GM12872 (cell line): ENCODE measurements at regions not wholly inside any gene's neighbourhood (a gene's known extent, or its start where the extent isn't known, plus 50 kb on each side); places are given as distances from the start of the nearest gene placed in this dataset.

ENCODE experiments used
- CTCF ChIP-seq: IDR thresholded peaks from 3 replicates; pipeline ENCODE4 v1.5.1; 2011; ENCODE audit warnings: low read depth, mild to moderate bottlenecking, low read length, moderate library complexity; ENCODE audit not compliant: insufficient read depth

GRCh38 chr5:173495225-173495904 lies 121.1 kb downstream of the BOD1 start:
- no peak for TF ChIP-seq CTCF

- no peak for TF ChIP-seq CTCF
Observed at GRCh38 chr5:173494446-173494845, 122.0 kb downstream of the BOD1 start.

GRCh38 chr5:173493846-173494245 lies 122.6 kb downstream of the BOD1 start:
- TF ChIP-seq CTCF, result no peak

- no peak for TF ChIP-seq CTCF
Observed at GRCh38 chr5:173493040-173493439, 123.4 kb downstream of the BOD1 start.

- TF ChIP-seq CTCF, result no peak
Observed at GRCh38 chr5:173490681-173491080, 125.8 kb downstream of the BOD1 start.

GRCh38 chr5:173488144-173488543 lies 128.3 kb downstream of the BOD1 start:
- no peak for TF ChIP-seq CTCF

- no peak for TF ChIP-seq CTCF
Observed at GRCh38 chr5:173487300-173487699, 129.2 kb downstream of the BOD1 start.
